PFSK-1 (cell line): ENCODE measurements at regions not wholly inside any gene's neighbourhood (a gene's known extent, or its start where the extent isn't known, plus 50 kb on each side); places are given as distances from the start of the nearest gene placed in this dataset.

Experiments used
- POLR2AphosphoS5 ChIP-seq: IDR thresholded peaks from 2 replicates; pipeline ENCODE4 v1.6.1; 2012; ENCODE audit warnings: low read depth, mild to moderate bottlenecking, control low read depth, low read length, moderate library complexity
- REST ChIP-seq, 2 experiments: IDR thresholded peaks; 2 replicates each; pipeline versions ENCODE4 v1.6.1 to v1.8.0; 2011 to 2012; ENCODE audit warnings: low read depth in 2 of 2, low read length in 2 of 2, control low read depth in 1 of 2, inconsistent platforms in 1 of 2, mild to moderate bottlenecking in 1 of 2, moderate library complexity in 1 of 2; ENCODE audit not compliant: insufficient read depth in 1 of 2
- TAF1 ChIP-seq: IDR thresholded peaks from 2 replicates; pipeline ENCODE4 v1.6.1; 2012; ENCODE audit warnings: low read length, control low read depth, borderline replicate concordance; ENCODE audit not compliant: insufficient read depth

- TF ChIP-seq REST (IDR thresholded peaks at IDR 0.05; ENCODE audit: insufficient read depth in 1 of 2, low read depth in 2 of 2, low read length in 2 of 2) (no peak), TAF1 (no peak), POLR2AphosphoS5 (no peak)
Observed at GRCh38 chr10:90381468-90381867, 476.4 kb downstream of the HTR7 start.
